Hindlimb muscle (tissue), 1 donor: ENCODE measurements at regions not wholly inside any gene's neighbourhood (a gene's known extent, or its start where the extent isn't known, plus 50 kb on each side); places are given as distances from the start of the nearest gene placed in this dataset.

Source experiments
- DNase-seq: peaks from one replicate; pipeline ENCODE4 v3.0.0-alpha.2; 2013

- peak; percentile 61 for DNase-seq
Observed at GRCh38 chr16:73179705-73180331, 131.9 kb upstream of the ZFHX3 start.

- no peak for DNase-seq
Observed at GRCh38 chr16:73177729-73178295, 129.9 kb upstream of the ZFHX3 start.

DNA sequence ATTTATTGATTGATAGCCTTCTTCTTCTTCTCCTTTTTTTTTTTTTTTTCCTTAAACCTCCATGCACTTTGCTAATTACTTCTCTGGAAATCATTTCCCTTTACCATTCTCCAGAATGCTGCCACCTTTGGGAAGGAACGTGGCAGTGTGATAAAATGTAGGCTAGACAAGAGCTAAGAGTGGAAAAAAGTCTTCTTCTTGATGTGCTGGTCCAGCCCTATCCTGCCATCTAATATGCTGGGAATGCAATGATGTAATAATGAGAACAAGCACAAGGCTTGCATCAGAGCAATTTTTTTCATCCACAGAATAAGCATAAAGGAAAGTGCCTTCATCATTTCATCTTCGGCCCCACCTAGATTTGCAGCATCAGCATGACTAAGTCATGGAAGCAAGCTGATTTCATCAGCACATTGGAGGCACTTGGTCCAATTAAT lies 128.7 kb upstream of the ZFHX3 start:
- no peak for DNase-seq

GRCh38 chr16:73172973-73173709 lies 125.2 kb upstream of the ZFHX3 start:
- no peak for DNase-seq

- DNase-seq, result peak; percentile 92
Observed at GRCh38 chr16:73172241-73172972, 124.5 kb upstream of the ZFHX3 start.

DNA sequence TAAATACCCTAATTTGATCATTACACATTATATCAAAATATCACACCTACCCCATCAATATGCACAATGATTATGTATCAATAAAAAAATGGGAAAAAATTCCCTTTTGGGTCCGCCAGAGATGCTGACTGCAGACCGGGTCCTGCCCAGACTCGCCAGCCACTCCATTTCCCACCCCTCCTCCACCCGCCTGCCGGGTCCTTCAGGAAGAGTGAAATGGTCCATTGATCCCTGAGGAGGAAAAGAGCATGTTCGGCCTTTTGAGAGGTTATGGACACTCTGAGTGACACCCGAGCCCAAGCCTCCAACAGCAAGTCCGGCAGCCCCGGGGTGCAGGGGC lies 123.9 kb upstream of the ZFHX3 start:
- no peak for DNase-seq

GRCh38 chr16:73171380-73171779 lies 123.5 kb upstream of the ZFHX3 start:
- no peak for DNase-seq

DNA sequence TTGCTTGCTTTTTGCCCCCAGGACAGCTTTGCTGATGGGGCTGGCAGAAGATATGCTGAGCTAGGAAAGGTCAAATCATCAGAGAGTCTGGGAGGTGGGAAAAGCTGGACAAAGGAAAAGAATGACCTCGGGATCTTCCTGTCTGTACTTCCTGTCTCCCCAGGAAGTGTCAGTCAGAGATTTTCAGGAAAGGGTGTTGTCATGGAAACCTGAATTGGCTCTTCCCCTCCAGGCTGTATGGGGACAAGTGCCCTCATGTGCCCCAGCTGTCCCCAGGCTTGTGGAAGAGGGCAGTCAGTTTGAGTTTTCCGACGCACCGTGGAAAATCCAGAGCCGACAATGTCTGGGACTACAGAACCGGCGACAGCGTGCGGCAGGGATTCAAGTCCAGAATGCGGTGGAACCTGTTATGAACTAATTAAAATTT lies 122.7 kb upstream of the ZFHX3 start:
- DNase-seq, result no peak

GRCh38 chr16:73166947-73167550 lies 119.1 kb upstream of the ZFHX3 start:
- no peak for DNase-seq

- no peak for DNase-seq
Observed at GRCh38 chr16:73166441-73166851, 118.5 kb upstream of the ZFHX3 start.

DNA sequence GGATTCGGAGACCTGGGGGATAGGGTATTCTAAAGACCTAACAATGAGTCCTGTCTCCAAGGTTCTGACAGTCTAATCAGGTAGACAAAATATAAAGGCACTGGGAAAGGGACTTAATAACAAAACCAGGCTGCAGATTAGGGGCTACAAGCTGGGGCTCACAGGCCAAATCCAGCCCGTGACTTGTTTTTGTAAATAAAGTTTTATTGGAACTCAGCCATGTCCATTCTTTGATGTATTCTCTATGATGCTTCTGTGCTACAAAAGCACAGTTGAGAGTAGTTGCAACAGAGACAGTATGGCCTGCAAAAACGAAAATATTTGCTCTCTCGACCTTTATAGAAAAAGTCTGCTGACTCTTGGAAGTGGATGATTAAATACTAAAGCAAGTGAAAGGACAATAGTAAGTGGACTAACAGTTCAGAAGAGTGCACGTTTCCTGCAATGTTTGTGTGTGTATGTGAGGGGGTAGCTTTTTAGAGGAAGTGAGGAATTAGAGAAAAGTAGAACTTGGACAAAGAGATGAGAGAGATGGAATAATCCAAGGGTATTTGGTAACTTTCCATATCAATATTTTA lies 115.4 kb upstream of the ZFHX3 start:
- DNase-seq, result no peak

DNA sequence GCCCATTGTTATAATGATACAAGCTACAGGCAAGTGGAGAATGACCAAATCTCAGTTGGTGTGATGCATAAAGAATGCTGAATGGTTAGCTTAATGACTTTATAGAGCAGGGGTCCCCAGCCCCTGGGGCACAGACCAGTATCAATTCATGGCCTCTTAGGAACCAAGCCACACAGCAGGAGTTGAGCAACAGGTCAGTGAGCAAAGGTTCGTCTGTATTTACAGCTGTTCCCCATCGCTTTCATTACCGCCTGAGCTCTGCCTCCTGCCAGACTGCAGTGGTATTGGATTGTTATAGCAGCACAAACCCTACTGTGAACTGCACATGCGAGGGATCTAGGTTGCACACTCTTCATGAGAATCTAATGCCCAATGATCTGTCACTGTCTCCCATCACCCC lies 114.0 kb upstream of the ZFHX3 start:
- DNase-seq, result no peak

GRCh38 chr16:73159296-73159695 lies 111.4 kb upstream of the ZFHX3 start:
- DNase-seq, result no peak

DNA sequence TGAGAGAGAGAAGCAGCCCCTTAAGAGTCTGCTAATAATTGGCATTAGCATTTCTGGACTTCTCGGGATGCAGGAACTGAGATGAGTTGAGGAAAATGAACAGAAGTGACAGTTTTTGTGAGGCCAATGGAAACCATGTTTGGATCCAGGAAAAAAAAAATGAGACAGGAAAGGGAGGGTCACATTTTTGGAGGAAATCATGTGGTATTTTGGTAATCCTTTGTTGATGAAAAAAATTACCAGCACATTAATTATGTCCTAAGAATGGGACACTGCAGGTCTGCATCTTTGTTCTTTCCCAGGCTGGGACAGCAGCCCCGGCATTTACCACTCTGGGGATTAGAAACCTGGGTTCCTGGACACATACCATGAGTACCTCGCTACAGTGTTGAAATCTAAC lies 109.9 kb upstream of the ZFHX3 start:
- no peak for DNase-seq

- no peak for DNase-seq
Observed at GRCh38 chr16:73154063-73154870, 106.3 kb upstream of the ZFHX3 start.

DNA sequence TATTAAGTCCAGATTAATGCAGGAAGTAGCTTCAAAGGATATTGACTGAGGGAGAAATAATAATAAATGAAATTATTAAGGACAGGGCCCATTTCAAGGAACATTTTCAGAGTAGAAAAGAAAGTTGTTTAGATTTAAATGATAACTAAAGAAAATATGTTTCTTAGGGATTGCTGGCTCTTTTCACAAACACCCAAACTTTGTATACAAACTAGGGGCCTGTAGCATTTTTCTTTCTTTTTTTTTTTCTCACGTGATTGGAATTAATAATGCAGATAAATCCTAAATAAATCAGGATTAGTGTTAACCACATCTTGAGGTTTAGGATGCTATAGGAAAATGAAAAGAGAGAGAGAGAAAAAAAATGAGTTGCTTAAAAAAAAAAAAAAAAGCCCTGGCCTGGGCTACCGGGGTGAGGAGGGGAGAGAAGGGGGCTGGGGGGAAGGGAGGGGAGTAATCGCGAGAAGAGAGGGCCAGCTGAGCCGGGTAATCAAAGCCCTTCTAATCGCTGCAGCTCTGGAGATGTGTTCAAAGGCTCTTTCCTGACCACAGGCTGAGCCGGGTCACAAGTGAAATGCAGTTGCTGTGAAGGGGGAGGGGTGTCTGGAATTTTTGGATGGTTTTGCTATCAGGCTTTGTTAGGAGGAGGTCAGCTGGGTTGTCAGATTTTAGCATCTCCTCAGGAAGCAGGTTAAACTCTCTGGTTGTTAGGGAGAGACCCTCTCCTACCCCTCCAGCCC lies 104.6 kb upstream of the ZFHX3 start:
- no peak for DNase-seq

DNA sequence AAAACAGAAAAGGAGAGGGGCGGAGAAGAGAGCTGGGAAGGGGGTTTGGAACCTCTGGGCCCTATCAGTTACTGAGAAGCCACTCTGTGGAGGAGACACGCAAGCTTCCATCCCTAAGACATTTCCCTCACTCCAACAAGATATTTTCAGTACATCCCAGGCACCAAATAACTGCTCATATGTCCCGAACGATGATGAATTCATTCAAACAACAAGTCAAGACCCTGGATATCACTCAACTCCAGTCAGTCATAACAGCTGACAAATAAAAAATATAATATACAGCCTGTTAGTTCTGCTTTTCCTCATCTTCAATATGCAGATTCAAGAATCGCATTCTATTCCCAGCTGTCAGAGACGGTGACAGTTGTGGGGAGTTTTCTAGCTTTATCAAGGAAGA lies 104.0 kb upstream of the ZFHX3 start:
- no peak for DNase-seq

DNA sequence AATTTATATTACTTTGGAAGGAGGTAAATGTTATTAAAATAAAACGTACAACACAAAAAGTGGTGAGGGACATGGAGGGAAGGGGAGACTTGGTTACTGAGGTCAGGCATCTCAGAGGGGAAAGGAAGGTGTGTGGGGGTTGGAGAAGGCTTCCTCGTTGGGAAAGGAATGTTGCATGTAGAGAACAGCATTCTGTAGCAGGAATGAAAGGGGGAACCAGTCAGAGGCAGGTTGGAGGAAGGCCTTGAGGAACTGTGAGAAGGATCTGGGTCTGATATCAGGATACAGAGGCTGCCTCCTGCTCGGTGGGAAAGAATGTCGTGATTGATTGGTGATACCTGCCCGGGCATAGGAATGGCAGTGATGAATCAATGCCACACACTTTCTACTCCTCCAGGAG lies 103.3 kb upstream of the ZFHX3 start:
- no peak for DNase-seq

- no peak for DNase-seq
Observed at GRCh38 chr16:73150786-73151185, 102.9 kb upstream of the ZFHX3 start.

DNA sequence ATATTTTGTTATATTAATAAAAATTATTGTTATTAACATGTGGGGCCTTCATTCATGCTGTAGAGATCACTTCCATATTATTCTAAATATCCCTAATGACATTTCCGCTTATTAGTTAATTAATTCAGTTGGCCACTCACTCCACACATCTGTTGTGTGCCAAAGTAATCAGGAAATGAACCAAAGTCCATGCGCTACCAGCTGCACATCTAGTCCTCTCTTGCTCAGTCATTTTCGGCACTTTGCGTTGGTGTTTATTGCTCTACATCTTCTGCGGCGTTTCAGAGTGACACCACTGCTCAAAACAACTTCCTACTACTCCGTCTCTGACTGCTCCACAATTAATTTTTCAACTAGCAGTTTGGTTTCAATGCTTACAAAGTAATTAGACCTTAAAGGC lies 101.4 kb upstream of the ZFHX3 start:
- DNase-seq, result no peak

DNA sequence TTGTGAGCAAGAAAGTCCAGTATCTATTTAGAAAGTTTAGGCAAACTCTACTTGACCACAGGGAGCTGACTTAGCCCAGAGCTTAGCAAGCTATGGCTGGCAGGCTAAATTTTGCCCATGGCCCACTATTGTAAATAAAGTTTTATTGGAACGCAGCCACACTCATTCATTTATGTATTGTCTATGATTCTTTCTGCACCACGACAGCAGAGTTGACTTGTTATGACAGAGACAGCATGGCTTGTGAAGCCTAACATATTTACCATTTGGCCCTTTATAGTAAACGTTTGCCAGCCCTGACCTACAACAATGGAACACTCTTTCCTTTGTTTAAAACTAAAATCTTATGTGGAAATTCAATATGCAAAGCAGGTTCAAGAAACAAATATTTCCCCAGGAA lies 100.0 kb upstream of the ZFHX3 start:
- DNase-seq, result no peak
